Fibroblast of skin of right biceps (primary cell): ENCODE measurements at regions not wholly inside any gene's neighbourhood (a gene's known extent, or its start where the extent isn't known, plus 50 kb on each side); places are given as distances from the start of the nearest gene placed in this dataset.
A peak's percentile ranks its signal among the peaks of the same experiment; 100 is the strongest.

Source experiments
- DNase-seq: peaks from one replicate; pipeline ENCODE4 v3.0.0-alpha.2; 2013

GRCh38 chr15:31925541-31925940, 104.8 kb upstream of the CHRNA7 start:
- no peak for DNase-seq

- peak; percentile 49 for DNase-seq
These were observed 99.3 kb upstream of the CHRNA7 start for GRCh38 chr15:31930967-31931366.

- DNase-seq = peak; percentile 93
These were observed 97.7 kb upstream of the CHRNA7 start for GRCh38 chr15:31932576-31932975.

GRCh38 chr15:31934821-31935220, 95.5 kb upstream of the CHRNA7 start:
- peak; percentile 84 for DNase-seq

- DNase-seq = peak; percentile 80
These were observed 76.8 kb upstream of the CHRNA7 start for GRCh38 chr15:31953478-31953877.

GRCh38 chr15:31954374-31955172, 75.7 kb upstream of the CHRNA7 start:
- peak; percentile 31 for DNase-seq

- no peak for DNase-seq
These were observed 74.6 kb upstream of the CHRNA7 start for GRCh38 chr15:31955734-31956133.

GRCh38 chr15:31957581-31957980, 72.7 kb upstream of the CHRNA7 start:
- DNase-seq = peak; percentile 89

GRCh38 chr15:31964586-31965307, 65.6 kb upstream of the CHRNA7 start:
- DNase-seq = no peak

GRCh38 chr15:31970007-31970406, 60.3 kb upstream of the CHRNA7 start:
- DNase-seq = no peak

- DNase-seq = no peak
These were observed 57.1 kb upstream of the CHRNA7 start for GRCh38 chr15:31973197-31973596.

GRCh38 chr15:31974154-31974794, 56.0 kb upstream of the CHRNA7 start:
- no peak for DNase-seq

- peak; percentile 52 for DNase-seq
These were observed 55.2 kb upstream of the CHRNA7 start for GRCh38 chr15:31974855-31975829.

- DNase-seq = no peak
These were observed 54.5 kb upstream of the CHRNA7 start for GRCh38 chr15:31975830-31976229.

GRCh38 chr15:31977138-31977537, 53.2 kb upstream of the CHRNA7 start:
- no peak for DNase-seq

- DNase-seq = peak; percentile 35
These were observed 52.3 kb upstream of the CHRNA7 start for GRCh38 chr15:31977812-31978661.
